ENCODE measurements at regions not wholly inside any gene's neighbourhood (a gene's known extent, or its start where the extent isn't known, plus 50 kb on each side); places are given as distances from the start of the nearest gene placed in this dataset.

DNA sequence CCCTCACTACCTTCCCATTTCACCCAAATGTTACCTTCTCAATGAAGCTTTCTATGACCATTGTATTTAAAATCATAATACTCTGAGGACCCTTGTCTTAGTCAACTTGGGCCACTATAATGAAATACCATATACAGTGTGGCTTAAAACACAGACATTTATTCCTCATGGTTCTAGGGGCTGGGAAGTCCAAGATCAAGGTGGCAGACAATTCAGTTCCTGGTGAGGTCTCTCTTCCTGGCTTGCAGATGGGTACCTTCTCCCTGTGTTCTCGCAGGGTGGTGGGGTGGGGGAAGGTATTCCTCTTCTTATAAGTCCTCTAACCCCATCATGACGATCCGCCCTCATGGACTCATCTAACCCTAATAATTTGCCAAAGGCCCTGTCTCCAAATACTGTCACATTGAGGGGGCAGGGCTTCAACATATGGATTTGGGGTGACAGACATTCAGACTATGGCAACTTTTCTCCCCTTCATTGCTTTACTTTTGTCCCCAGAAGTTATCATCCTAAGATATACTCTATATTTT is 163.7 kb upstream of the PWP1 start:
- no peak for ATAC-seq (ENCODE audit: low read depth)
- Mint-ChIP-seq H3K4me1 (no peaks in the 10 kb centered on the region), H3K4me3 (no peak overlapping the region), H3K27ac (no peak overlapping the region), H3K27me3 (peaks cover 4% of the 10 kb centered on the region), H3K36me3 (peaks cover 6% of the 10 kb centered on the region), H3K9me3 (peaks cover 9% of the 10 kb centered on the region)
- DNase-seq (ENCODE audit: low spot score in 2 of 2), result no peak

DNA sequence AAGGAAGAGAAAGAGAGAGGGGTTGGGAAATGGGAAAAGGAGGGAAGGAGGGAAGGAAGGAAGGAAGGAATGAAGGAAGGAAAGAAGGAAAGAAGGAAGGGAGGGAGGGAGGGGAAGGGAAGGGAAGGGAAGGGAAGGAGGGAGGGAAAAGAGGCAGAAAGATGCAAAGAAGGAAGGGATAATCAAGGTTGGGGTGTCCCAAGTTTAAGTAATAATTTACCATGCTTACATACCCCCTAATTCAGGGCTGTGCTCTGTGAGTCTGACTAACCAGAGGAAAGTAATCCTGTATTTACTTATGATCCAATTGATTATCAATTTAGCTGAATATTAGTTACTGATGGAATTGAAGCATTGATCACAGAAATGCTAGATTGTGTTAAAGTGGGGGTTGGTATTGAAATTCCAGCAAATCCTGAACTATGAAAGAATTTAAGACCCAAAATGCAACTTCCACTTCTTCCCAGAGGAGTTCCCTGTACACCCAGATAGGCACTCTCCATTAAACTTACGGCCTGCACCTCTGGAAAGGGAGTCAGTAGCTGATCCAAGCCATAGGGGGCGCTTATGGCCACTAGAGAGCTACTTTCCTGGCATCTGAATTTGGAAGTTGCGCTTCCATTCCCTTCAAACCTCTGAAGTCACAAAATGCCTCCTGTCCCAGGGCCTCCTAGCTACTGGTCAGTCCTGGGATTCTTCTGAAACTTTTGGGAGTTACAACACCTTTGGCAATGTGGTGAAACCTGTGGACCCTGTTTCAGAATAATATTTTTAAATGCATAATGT is 162.7 kb upstream of the PWP1 start:
- no peak for ATAC-seq (ENCODE audit: low read depth)
- Mint-ChIP-seq H3K9me3 (peaks cover 8% of the 10 kb centered on the region), H3K4me3 (no peak overlapping the region), H3K4me1 (no peaks in the 10 kb centered on the region), H3K36me3 (peaks cover 6% of the 10 kb centered on the region), H3K27me3 (peaks cover 4% of the 10 kb centered on the region), H3K27ac (no peak overlapping the region)
- no peak for DNase-seq (ENCODE audit: low spot score in 2 of 2)

DNA sequence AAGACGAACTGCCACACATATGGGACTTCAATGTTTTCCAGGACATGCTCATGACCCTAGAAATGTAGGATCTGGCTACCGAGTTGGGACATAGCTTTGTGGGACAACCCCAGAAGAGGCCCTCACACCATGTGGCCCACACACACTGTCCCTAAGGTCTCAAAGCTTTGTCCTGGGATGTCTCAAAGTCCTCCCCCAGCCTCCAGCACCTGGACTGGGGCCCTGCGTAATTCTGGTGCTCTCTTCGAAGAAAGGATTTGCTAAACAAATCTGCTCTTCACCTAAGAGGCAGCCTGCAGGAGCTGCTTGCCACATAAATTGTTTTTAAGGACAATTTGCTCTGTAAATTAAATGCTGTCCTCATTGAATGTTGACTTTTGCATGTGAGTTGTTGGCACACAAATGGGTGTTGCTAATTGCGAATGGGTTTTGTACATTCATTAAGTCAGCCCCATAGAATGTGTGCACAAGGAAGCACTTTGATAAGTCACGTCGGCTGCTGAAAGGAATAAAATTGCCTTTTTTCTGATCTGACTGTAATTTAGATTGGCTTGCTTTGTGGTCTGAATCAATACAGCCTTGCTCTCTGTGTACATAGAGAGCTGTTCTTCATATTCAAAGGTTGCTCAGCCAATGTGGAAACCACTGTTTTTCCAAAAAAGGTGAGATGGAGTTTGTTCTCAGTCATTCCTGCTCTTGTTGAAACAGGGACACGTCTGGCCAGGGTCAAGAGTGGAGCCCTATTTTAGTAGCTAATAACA is 161.6 kb upstream of the PWP1 start:
- Mint-ChIP-seq H3K27me3 (peaks cover 4% of the 10 kb centered on the region), H3K9me3 (peaks cover 8% of the 10 kb centered on the region), H3K4me1 (no peaks in the 10 kb centered on the region), H3K27ac (no peak overlapping the region), H3K4me3 (no peak overlapping the region), H3K36me3 (peaks cover 6% of the 10 kb centered on the region)
- DNase-seq (ENCODE audit: low spot score in 2 of 2) (no peak), ATAC-seq (ENCODE audit: low read depth) (no peak)

DNA sequence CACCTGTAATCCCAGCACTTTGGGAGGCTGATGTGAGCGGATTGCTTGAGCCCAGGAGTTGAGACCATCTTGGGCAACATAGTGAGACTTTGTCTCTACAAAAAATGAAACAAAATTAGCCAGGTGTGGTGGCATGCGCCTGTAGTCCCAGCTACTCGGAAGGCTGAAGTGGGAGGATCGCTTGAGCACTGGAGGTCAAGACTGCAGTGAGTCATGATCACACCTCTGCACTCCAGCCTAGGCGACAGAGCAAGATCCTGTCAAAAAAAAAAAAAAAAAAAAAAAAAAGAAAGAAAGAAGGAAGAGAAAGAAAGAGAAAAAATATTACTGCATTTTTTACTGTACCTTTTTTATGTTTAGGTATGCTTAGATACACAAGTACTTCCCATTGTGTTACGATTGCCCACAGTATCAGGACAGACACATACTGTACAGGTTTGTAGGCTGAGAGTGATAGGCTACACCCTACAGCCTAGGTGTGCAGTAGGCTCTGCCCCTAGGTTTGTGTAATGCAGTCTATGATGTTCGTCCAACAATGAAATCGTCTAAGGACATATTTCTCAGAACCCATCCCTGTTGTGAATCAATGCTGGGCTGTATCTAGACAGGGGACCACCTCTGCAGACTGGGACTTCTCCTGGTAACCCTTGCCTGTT is 160.4 kb upstream of the PWP1 start:
- Mint-ChIP-seq H3K9me3 (peaks cover 8% of the 10 kb centered on the region), H3K36me3 (peaks cover 6% of the 10 kb centered on the region), H3K27ac (no peak overlapping the region), H3K4me1 (no peaks in the 10 kb centered on the region), H3K27me3 (peaks cover 4% of the 10 kb centered on the region), H3K4me3 (no peak overlapping the region)
- ATAC-seq (ENCODE audit: low read depth) (no peak), DNase-seq (ENCODE audit: low spot score in 2 of 2) (no peak)

DNA sequence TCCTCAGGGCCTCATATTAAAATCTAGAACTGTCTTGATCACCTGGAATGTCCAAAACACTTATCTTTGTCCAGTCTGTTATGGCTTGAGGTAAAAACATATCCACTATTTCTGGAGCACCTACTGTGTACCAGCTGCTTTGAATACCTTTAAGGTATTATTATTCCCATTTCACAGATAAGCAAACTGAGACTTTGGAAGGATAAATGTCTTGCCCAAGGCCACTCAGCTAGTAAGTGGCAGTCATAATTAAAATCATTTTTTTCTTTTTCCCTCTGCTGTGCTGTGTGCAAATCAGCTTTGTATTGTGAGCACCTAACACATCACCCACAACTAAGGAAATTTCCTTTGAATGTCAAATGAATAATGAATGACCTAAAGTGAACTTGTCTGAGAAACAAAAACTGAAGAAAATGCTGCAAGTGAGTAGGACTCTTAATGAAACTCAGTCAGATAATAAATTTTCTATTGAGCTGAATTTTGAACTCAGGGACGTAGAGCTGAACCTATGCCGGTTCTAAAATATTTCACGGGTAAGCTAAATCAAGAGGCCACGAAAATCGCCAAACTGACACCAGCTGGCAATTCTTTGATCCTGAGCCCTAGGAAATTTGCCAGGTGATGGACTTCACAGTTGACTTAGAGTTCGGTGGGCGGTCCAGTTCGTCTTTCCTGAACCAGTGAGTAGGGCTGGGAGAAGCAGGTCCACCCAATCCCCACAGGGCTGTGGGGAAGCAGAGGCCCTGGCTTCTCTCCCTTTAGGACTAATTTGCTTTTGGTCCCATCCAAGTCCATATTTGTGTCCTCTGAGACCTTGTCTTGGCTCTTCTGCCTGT is 159.7 kb upstream of the PWP1 start:
- H3K4me1 Mint-ChIP-seq, result no peaks in the 10 kb centered on the region
- H3K27ac Mint-ChIP-seq, result no peak overlapping the region
- no peak overlapping the region for H3K4me3 Mint-ChIP-seq
- H3K36me3 Mint-ChIP-seq, result peaks cover 6% of the 10 kb centered on the region
- peaks cover 4% of the 10 kb centered on the region for H3K27me3 Mint-ChIP-seq
- peaks cover 8% of the 10 kb centered on the region for H3K9me3 Mint-ChIP-seq
- DNase-seq (ENCODE audit: low spot score in 2 of 2) (no peak), ATAC-seq (ENCODE audit: low read depth) (no peak)

DNA sequence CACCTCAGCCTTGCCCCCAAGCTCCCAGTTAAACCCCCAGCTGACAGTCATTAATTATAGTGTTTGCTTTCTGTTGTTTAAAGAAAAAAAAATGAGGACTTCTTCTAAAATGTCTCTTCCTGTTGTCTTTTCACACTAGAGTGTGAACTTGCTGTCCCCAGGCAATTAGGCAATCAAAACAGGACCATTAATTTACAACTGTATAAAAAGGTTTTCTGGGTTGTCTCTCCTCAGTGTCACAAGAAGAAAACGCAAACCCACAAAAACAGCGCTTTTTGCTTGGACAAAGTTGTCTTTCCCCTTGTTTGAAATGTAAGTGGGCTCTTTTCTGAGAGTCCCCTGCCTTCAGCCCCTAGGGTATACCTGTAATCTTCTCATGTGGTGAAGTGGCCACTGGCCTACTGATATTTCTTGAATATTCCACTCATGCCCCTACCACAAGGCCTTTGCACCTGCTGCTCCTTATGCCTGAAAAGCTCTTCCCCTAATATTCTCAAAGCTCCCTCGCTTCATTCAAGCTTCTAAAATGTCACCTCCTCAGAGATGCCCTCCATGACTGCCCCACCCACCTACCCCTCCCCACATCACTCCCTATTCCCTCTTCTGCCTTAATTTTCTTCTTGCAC is 158.9 kb upstream of the PWP1 start:
- H3K4me1 Mint-ChIP-seq, result no peaks in the 10 kb centered on the region
- H3K4me3 Mint-ChIP-seq, result no peak overlapping the region
- H3K27ac Mint-ChIP-seq, result no peak overlapping the region
- peaks cover 5% of the 10 kb centered on the region for H3K36me3 Mint-ChIP-seq
- peaks cover 3% of the 10 kb centered on the region for H3K27me3 Mint-ChIP-seq
- H3K9me3 Mint-ChIP-seq, result peaks cover 6% of the 10 kb centered on the region
- ATAC-seq (ENCODE audit: low read depth) (no peak), DNase-seq (ENCODE audit: low spot score in 2 of 2) (no peak)

DNA sequence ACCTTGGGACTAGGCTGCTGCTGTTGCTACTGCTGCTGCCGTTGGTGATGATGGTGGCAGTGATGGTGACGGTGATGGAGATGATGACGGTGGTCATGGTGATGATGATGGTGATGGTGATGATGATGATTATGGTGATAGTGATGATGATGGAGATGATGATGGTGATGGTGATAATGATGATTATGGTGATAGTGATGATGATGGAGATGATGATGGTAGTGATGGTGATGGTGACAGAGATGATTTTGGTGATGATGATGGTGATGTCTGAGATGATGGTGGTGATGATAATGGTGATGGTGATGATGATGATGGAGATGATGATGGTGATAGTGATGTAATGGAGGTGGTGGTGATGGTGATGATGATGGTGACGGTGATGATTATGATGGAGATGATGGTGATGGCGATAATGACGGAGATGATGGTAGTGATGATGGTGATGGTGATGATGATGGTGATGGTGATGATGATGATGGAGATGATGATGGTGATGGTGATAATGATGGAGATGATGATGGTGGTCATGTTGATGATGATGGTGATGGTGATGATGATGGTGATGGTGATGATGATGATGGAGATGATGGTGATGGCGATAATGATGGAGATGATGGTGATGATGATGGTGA is 156.8 kb upstream of the PWP1 start:
- DNase-seq (ENCODE audit: low spot score in 2 of 2), result no peak
- no peak overlapping the region for H3K4me3 Mint-ChIP-seq
- H3K27me3 Mint-ChIP-seq, result peaks cover 2% of the 10 kb centered on the region
- H3K4me1 Mint-ChIP-seq, result no peaks in the 10 kb centered on the region
- H3K9me3 Mint-ChIP-seq, result peaks cover 4% of the 10 kb centered on the region
- no peak for ATAC-seq (ENCODE audit: low read depth)
- H3K27ac Mint-ChIP-seq, result no peak overlapping the region
- H3K36me3 Mint-ChIP-seq, result peaks cover 1% of the 10 kb centered on the region

DNA sequence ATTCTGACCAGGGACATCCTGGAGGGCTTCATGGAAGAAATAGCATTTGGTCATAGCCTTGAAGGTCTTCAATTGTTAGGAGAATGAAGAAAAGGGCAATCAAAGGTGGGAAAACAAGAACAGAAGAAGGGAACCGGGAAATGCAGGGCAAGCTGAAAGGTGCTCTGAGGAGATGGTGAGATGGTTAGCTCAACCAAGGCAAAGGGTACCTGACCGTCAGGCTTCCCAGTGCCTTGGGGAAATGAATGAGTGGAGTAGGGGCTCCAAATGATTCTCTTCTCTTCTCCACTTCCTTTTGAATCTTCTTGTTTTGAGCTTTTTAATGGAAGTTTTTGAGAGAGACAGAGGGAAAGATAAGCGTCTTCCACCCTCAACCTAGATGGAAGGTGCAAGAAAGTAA is 155.6 kb upstream of the PWP1 start:
- H3K4me3 Mint-ChIP-seq, result no peak overlapping the region
- no peak for DNase-seq (ENCODE audit: low spot score in 2 of 2)

DNA sequence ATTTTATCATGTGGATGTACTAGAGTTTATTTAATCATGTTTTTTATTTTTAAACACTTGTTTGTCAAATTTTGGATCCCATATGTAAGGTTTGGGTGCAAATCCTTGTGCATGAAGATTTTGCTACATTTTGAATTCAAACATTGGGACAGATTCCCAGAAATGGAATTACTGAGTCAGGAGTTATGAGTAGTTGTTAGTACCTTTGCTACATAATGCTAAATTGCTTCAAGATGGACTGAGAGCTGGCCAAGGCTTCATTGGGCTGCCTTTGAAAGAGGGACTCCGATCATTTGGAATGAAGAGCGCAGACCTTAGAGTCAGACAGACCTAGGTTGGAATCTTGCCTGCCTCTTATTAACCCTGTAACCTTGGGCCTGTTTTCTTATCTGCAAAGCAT is 154.9 kb upstream of the PWP1 start:
- no peak overlapping the region for H3K4me3 Mint-ChIP-seq
- H3K27ac Mint-ChIP-seq, result no peak overlapping the region
- no peaks in the 10 kb centered on the region for H3K4me1 Mint-ChIP-seq
- peaks cover 2% of the 10 kb centered on the region for H3K27me3 Mint-ChIP-seq
- DNase-seq (ENCODE audit: low spot score in 2 of 2) (no peak), ATAC-seq (ENCODE audit: low read depth) (no peak)
- peaks cover 1% of the 10 kb centered on the region for H3K36me3 Mint-ChIP-seq
- peaks cover 8% of the 10 kb centered on the region for H3K9me3 Mint-ChIP-seq

More for the DNA sequence above, 155.6 kb upstream of the PWP1 start:
- Mint-ChIP-seq H3K27ac (no peak overlapping the region), H3K9me3 (peaks cover 7% of the 10 kb centered on the region), H3K4me1 (no peaks in the 10 kb centered on the region), H3K36me3 (peaks cover 1% of the 10 kb centered on the region), H3K27me3 (peaks cover 2% of the 10 kb centered on the region)
- no peak for ATAC-seq (ENCODE audit: low read depth)

DNA sequence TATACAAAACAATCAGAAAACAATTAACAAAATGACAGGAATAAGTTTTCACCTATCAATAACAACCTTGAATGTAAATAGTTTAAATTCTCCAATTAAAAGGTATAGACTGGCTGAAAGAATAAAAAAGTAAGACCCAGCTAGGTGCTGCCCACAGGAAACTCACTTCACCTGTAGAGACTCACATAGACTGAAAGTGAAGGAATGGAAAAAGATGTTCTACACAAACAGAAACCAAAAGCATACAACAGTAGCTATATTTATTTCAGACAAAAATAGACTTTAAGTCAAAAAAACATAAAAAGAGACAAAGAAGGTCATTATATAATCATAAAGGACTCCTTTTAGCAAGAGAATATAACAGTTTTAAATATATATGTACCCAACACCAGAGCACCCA is 152.4 kb upstream of the PWP1 start:
- H3K36me3 Mint-ChIP-seq, result peaks cover 1% of the 10 kb centered on the region
- no peaks in the 10 kb centered on the region for H3K4me1 Mint-ChIP-seq
- no peak overlapping the region for H3K4me3 Mint-ChIP-seq
- peaks cover 8% of the 10 kb centered on the region for H3K9me3 Mint-ChIP-seq
- no peak overlapping the region for H3K27ac Mint-ChIP-seq
- peaks cover 2% of the 10 kb centered on the region for H3K27me3 Mint-ChIP-seq
- no peak for DNase-seq (ENCODE audit: low spot score in 2 of 2)
- no peak for ATAC-seq (ENCODE audit: low read depth)

DNA sequence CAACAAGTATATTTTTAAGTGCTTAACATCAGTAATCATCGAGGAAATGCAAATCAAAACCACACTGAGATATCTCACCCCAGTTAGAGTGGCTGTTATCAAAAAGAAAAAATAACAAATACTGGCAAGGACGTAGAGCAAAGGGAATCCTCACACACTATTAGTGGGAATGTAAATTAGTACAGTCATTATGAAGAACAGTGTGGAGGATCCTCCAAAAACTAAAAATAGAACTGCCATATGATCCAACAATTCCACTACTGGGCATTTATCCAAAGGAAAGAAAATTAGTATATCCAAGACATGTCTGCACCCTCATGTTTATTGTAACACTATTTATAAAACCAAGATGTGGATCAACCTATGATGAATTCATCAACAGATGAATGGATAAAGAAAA is 149.0 kb upstream of the PWP1 start:
- ATAC-seq (ENCODE audit: low read depth), result no peak
- Mint-ChIP-seq H3K27me3 (peaks cover 2% of the 10 kb centered on the region), H3K36me3 (peaks cover 1% of the 10 kb centered on the region), H3K4me1 (no peaks in the 10 kb centered on the region), H3K27ac (no peak overlapping the region), H3K4me3 (no peak overlapping the region), H3K9me3 (peaks cover 8% of the 10 kb centered on the region)
- no peak for DNase-seq (ENCODE audit: low spot score in 2 of 2)

DNA sequence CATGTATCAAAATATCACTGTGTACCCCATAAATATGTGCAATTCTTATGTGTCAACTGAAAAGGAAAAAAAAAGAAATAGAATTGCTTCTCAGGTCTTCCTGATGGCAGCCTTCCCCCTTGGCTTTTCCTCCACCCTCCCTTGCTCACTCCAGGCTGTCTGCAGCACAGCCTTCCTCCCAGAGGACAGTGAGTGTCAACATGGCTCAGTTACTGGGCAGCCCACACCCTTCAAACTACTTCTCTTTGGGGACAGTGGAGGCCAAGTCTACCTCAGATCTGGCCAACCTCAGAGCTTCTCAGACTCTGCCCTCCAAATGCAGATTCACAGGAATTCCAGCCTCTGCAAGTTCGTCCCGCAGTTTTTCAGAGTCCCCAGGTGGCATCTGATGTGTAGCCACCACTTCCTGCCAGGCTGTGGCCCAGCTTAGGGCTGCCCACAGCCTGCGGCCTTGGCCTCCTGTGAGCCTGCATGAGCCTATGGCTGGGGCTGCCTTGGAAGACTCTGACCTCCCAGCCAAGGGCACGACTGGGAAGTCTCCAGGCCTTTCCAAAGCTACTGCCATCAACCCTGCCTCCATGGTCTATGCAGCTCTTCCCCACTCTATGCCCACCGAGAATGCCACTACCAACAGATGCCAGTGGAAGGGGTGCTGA is 148.0 kb upstream of the PWP1 start:
- Mint-ChIP-seq H3K36me3 (peaks cover 1% of the 10 kb centered on the region), H3K9me3 (peaks cover 5% of the 10 kb centered on the region), H3K4me3 (no peak overlapping the region), H3K27me3 (no peaks in the 10 kb centered on the region), H3K27ac (no peak overlapping the region), H3K4me1 (no peaks in the 10 kb centered on the region)
- ATAC-seq (ENCODE audit: low read depth), result no peak
- no peak for DNase-seq (ENCODE audit: low spot score in 2 of 2)
